HPDE6-E6E7 (cell line): ENCODE measurements at regions not wholly inside any gene's neighbourhood (a gene's known extent, or its start where the extent isn't known, plus 50 kb on each side); places are given as distances from the start of the nearest gene placed in this dataset.
"Not testable (repeated sequence)": the region's sequence is repeated elsewhere in the genome, so short reads cannot be mapped to it uniquely, and the experiment has no call there.

Experiments
- DNase-seq: peaks from one replicate; pipeline ENCODE4 v3.0.0; 2011; ENCODE audit warnings: missing footprints; ENCODE audit errors: extremely low spot score

GRCh38 chr2:87075054-87075790, 53.6 kb upstream of the PLGLB1 start:
- DNase-seq = not testable (repeated sequence)

DNA sequence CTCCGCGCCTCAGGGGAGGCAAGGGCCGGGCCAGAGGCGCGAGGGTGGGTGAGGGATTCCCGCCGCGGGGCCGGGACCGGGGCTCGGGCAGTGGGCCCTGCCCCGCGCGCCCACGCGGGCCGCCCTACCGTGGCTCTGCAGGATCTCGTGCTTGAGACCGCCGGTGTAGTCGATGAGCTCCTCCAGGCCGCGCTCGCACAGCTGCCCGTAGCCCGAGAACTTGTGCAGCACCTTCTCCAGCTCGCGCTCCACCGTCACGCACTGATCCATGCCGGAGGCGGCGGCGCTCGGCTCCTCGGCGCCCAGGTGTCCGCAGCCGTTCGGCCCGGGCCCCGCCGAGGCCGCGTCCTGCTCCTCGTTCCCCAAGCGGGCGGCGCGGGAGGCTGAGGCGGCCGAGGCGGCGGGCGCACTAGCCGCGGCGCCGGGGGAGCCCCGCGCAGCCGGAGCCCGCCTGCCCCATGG, 54.2 kb upstream of the PLGLB1 start:
- not testable (repeated sequence) for DNase-seq

DNA sequence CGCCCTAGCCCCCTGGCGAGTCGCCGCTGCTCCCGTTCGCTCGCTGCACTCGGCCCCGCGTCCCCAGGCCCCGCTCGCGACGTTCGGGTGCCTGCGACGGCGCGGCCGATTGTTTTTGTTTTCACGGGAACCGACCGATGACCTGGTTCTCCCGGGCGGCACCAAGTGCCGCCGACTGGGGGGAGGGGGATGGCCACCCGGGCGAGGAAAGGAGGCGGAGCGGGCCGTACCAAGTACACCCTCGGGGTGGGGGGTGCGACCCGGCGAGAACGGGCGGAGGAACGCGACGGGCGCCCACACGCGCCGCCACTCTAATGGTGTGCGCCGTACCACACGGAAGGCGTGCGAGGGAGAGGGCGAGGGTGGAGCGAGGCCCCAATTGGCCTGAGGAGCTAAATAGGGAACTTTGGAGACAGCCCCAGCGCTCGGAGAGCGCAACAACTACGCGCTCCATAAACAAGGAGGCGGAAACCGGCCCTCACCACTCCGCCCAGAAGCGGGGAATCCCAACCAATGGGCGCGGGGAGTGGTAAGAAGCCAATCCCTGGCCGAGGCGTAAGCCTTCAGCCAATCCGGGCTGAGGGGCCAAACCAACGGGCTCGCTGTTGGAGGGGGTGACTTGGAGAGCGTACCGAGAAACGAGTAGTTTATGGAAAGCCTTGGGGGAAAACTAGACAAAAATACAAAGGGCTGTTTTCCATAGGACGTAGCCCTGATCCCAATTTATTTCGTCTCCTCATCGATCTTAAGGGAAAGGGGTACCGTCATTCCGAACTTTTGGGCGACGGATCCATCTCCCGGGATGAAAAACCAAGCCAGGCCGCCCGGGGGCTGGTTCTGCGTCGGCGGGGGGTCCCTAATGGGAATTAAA, 54.8 kb upstream of the PLGLB1 start:
- not testable (repeated sequence) for DNase-seq

GRCh38 chr2:87077124-87077446, 55.4 kb upstream of the PLGLB1 start:
- not testable (repeated sequence) for DNase-seq

- not testable (repeated sequence) for DNase-seq
Measured at GRCh38 chr2:87081727-87082126, 60.1 kb upstream of the PLGLB1 start.

GRCh38 chr2:87088079-87088478, 66.4 kb upstream of the PLGLB1 start:
- DNase-seq = not testable (repeated sequence)

GRCh38 chr2:87089401-87089800, 67.8 kb upstream of the PLGLB1 start:
- not testable (repeated sequence) for DNase-seq

DNA sequence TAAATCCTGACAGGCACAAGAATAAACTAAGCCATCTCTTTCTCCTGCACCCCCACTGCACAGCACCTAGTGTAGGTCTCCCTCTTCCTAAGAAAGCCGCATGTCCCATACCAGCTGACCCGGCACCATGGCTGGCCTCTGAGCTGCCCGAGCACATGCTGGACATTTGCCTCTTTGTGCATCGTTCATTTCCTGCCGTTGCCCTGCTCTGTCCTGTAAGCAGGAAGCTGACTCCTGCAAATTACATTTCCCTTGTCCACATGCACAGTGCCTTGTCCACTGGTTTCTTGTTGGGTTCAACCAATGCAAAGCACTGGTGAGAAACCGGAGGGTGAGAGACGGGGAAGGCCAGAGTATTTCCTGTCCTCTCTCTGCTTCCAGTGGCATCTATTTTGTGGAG, 71.6 kb upstream of the PLGLB1 start:
- DNase-seq = not testable (repeated sequence)

- not testable (repeated sequence) for DNase-seq
Measured at GRCh38 chr2:87093937-87094529, 72.4 kb upstream of the PLGLB1 start.

DNA sequence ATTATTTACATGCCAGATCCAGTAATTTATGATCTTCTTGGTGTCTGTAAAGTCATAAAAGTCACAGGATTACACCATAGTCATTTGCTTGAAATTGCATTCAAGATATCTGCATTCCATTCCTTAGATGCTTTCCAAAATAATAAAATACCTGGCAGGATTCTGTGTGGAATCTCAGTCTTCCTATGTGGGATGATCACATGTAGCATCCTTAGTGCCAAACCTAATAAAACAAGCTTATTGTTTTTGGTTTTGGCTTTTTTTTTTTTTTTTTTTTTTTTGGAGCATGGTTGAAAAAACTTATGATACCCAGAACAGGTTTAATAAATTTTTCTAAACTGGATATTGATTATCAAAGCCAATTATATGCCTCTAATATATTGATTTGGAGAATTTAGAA, 74.2 kb upstream of the PLGLB1 start:
- not testable (repeated sequence) for DNase-seq

DNA sequence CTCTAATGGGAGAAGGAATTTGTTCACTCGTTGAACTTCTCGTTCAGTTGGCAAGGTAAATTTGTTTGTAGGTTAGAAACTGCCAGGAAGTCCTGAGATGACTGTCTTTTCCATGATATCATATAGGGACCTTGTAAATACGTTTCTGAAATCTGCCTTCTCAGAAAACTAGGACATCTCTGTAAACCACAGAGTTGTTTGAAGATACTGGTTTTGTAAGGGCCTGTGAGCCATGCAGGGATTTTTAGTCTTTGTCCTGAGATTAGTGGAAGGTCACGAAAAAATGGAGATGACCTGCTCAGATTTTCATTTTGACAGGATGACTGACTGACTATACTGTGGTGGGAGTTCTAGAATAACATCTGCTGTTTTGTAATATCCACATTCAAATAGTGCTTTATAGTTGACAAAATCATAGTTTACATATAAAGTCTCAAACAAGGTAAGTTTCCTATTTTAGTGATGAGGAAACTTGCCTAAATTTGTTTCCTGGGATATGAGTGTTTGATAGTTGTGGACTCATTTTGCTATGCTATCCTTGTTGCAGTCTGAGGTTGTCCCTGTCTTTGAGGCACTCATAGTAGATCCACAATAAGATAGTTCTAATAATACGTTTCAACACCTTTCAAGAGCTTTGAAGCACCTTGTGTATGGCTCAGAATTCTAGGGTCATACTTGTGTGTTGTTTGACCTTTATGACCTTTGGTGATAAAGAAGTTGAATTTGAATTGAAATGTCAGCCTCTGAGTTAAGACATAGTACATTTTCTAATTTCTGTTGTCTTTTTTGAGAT, 107.3 kb upstream of the PLGLB1 start:
- DNase-seq = not testable (repeated sequence)

DNA sequence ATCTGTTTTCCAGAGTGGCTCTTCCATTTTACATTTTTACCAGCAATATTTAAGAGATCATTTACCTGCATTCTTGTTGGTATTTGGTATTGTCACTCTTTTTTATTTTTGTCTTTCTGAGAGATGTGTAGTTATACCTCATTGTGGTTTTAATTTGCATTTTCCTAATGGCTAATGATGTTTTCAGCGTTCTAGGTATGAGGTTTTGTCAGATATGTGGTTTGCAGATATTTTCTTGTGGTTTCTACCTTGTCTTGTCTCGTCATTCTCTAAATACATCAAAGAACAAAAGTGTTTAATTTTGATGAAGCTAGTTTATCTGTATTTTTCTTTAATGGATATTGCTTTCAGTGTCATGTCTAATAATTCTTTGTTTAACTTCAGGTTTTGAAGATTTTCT, 110.9 kb upstream of the PLGLB1 start:
- DNase-seq = not testable (repeated sequence)

GRCh38 chr2:87151835-87152493, 130.3 kb upstream of the PLGLB1 start:
- DNase-seq = not testable (repeated sequence)

DNA sequence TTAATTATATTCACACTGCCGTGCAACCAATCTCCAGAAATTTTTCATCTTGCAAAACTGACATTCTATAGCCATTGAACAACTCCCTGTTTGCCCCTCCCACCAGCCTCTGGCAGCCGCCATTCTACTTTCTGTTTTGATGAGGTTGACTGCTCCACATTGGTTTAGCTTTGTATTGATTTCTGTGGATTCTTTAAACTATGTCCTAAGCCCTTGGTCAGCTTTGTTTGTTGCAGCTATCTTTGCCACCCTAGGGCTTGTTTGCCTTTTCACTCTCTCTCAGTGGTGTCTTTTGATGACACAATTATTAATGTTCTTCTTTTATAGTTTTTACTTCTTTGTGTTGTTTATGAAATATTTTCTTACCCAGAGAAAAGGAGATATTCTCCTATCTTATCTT, 152.8 kb upstream of the PLGLB1 start:
- not testable (repeated sequence) for DNase-seq

GRCh38 chr2:87183373-87183772, 161.7 kb upstream of the PLGLB1 start:
- not testable (repeated sequence) for DNase-seq

- DNase-seq = not testable (repeated sequence)
Measured at GRCh38 chr2:87184260-87184659, 162.6 kb upstream of the PLGLB1 start.

- DNase-seq = not testable (repeated sequence)
Measured at GRCh38 chr2:87189214-87189613, 167.6 kb upstream of the PLGLB1 start.

- not testable (repeated sequence) for DNase-seq
Measured at GRCh38 chr2:87193336-87193735, 171.7 kb upstream of the PLGLB1 start.

GRCh38 chr2:87194254-87194999, 172.8 kb upstream of the PLGLB1 start:
- not testable (repeated sequence) for DNase-seq

DNA sequence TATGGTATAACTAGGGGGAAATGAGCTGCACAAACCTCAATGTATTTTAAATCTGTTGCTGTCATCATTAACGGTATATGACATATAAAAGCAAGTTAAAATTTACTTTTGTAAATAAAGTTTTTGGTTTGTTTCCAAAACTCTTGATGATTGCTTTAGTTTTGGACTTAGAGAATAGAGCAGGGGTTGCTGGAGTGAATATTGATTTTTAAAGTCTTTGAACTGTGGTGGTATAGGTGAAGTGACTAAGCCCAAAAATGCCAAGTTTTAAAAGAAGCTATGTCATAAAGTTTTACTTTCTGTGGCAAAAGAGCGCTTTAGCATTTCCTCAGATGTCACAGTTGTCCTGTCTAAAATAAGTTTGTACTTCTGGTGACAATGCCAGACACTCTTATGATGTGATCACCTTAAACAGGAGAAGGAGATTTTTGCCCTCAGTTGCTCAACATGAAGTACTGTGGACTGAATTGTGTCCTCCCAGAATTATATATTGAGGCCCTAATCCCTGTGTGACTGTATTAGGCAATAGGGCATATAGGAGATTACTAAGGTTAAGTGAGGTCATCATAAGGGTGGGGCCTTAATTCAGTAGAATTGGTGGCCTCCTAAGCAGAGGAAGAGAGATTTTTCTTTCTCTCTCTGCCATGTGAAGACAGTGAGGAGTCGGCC, 175.2 kb upstream of the PLGLB1 start:
- DNase-seq = not testable (repeated sequence)
